Liver (tissue), 8 donors: ENCODE measurements at regions not wholly inside any gene's neighbourhood (a gene's known extent, or its start where the extent isn't known, plus 50 kb on each side); places are given as distances from the start of the nearest gene placed in this dataset.

Experiments used
- DNase-seq: peaks from one replicate; pipeline ENCODE4 v3.0.0-alpha.2; 2017; ENCODE audit warnings: low spot score
- H3K27ac ChIP-seq, 2 donors: one replicate each; pipeline ENCODE4 v1.7.0; 2013; ENCODE audit warnings: inconsistent platforms in 2 of 2, low read length in 2 of 2, control low read depth in 1 of 2, low read depth in 1 of 2, mild to moderate bottlenecking in 1 of 2
- H3K27me3 ChIP-seq, 4 donors: one replicate each; pipeline versions ENCODE4 v1.6.1 to v1.7.0; 2013; ENCODE audit warnings: low read length in 3 of 4, inconsistent platforms in 1 of 4, mild to moderate bottlenecking in 1 of 4, moderate library complexity in 1 of 4; ENCODE audit not compliant: control insufficient read depth in 4 of 4, insufficient read depth in 4 of 4
- H3K36me3 ChIP-seq, 4 donors: one replicate each; pipeline versions ENCODE4 v1.6.1 to v1.7.0; 2013; ENCODE audit warnings: low read length in 3 of 4, mild to moderate bottlenecking in 3 of 4, low read depth in 1 of 4, moderate library complexity in 1 of 4; ENCODE audit not compliant: control insufficient read depth in 4 of 4, insufficient read depth in 3 of 4
- H3K4me1 ChIP-seq, 4 donors: one replicate each; pipeline versions ENCODE4 v1.6.1 to v1.7.0; 2013; ENCODE audit warnings: low read length in 3 of 4, mild to moderate bottlenecking in 3 of 4, moderate library complexity in 1 of 4; ENCODE audit not compliant: control insufficient read depth in 4 of 4, insufficient read depth in 4 of 4
- H3K4me3 ChIP-seq, 3 donors: one replicate each; pipeline versions ENCODE4 v1.6.1 to v1.7.0; 2013; ENCODE audit warnings: low read length in 3 of 3, control low read depth in 1 of 3, low read depth in 1 of 3, mild to moderate bottlenecking in 1 of 3
- H3K9ac ChIP-seq, 2 donors: one replicate each; pipeline ENCODE4 v1.7.0; 2013; ENCODE audit warnings: low read length in 2 of 2, mild to moderate bottlenecking in 2 of 2, moderate library complexity in 2 of 2, control low read depth in 1 of 2, low read depth in 1 of 2
- H3K9me3 ChIP-seq, 4 donors: one replicate each; pipeline versions ENCODE4 v1.6.1 to v1.7.0; 2013; ENCODE audit warnings: low read length in 3 of 4; ENCODE audit not compliant: control insufficient read depth in 4 of 4
- FOXA1 ChIP-seq: IDR thresholded peaks from 2 replicates; pipeline ENCODE4 v1.6.1; 2016; ENCODE audit warnings: antibody characterized with exemption
- FOXA2 ChIP-seq: IDR thresholded peaks from 2 replicates; pipeline ENCODE4 v1.6.1; 2016; ENCODE audit warnings: antibody characterized with exemption
- GABPA ChIP-seq, 2 donors: IDR thresholded peaks in 1 of 2; conservative IDR thresholded peaks in 1 of 2; 2 replicates each; pipeline ENCODE4 v1.6.1; 2016; ENCODE audit warnings: antibody characterized with exemption in 2 of 2, mild to moderate bottlenecking in 1 of 2, moderate library complexity in 1 of 2
- HNF4A ChIP-seq, 2 donors: conservative IDR thresholded peaks; 2 replicates each; pipeline ENCODE4 v1.6.1; 2016; ENCODE audit warnings: antibody characterized with exemption in 2 of 2, mild to moderate bottlenecking in 2 of 2
- HNF4G ChIP-seq: IDR thresholded peaks from 2 replicates; pipeline ENCODE4 v1.6.1; 2016; ENCODE audit warnings: antibody characterized with exemption
- JUND ChIP-seq, 2 donors: IDR thresholded peaks; 2 replicates each; pipeline ENCODE4 v1.6.1; 2016; ENCODE audit warnings: antibody characterized with exemption in 2 of 2
- NR2F2 ChIP-seq: IDR thresholded peaks from 2 replicates; pipeline ENCODE4 v1.6.1; 2016; ENCODE audit warnings: antibody characterized with exemption
- RAD21 ChIP-seq, 2 donors: IDR thresholded peaks; 2 replicates each; pipeline ENCODE4 v1.6.1; 2016; ENCODE audit warnings: antibody characterized with exemption in 2 of 2, mild to moderate bottlenecking in 2 of 2
- REST ChIP-seq: IDR thresholded peaks from 2 replicates; pipeline ENCODE4 v1.6.1; 2016; ENCODE audit warnings: antibody characterized with exemption, mild to moderate bottlenecking
- RXRA ChIP-seq, 2 donors: IDR thresholded peaks; 2 replicates each; pipeline ENCODE4 v1.6.1; 2017 to 2018; ENCODE audit warnings: antibody characterized with exemption in 2 of 2, mild to moderate bottlenecking in 1 of 2
- SP1 ChIP-seq: IDR thresholded peaks from 2 replicates; pipeline ENCODE4 v1.6.1; 2018; ENCODE audit warnings: antibody characterized with exemption, mild to moderate bottlenecking
- TAF1 ChIP-seq: conservative IDR thresholded peaks from 2 replicates; pipeline ENCODE4 v1.6.1; 2016; ENCODE audit warnings: antibody characterized with exemption, mild to moderate bottlenecking
- YY1 ChIP-seq: IDR thresholded peaks from 2 replicates; pipeline ENCODE4 v1.6.1; 2016; ENCODE audit warnings: antibody characterized with exemption, mild to moderate bottlenecking
- ZBTB33 ChIP-seq: IDR thresholded peaks from 2 replicates; pipeline ENCODE4 v1.6.1; 2016; ENCODE audit warnings: antibody characterized with exemption
- WGBS: extraction: QIAGEN DNeasy Blood & Tissue Kit; methylation state at CpG from one replicate; pipeline ENCODE4 v1.1.7; 2013; 5-methylcytosine and 5-hydroxymethylcytosine counted together
- TF ChIP-seq, protein P1 (sequence below): IDR thresholded peaks from 2 replicates; pipeline ENCODE4 v1.6.1; 2016; ENCODE audit warnings: antibody characterized with exemption
- TF ChIP-seq, protein P2 (sequence below): IDR thresholded peaks from 2 replicates; pipeline ENCODE4 v1.6.1; 2016; ENCODE audit warnings: antibody characterized with exemption
- TF ChIP-seq, protein P3 (sequence below): fragments of 150-350 bp; IDR thresholded peaks from 2 replicates; pipeline ENCODE4 v1.5.1; 2017; ENCODE audit warnings: improper control_type of control experiment, low read depth, low read length; ENCODE audit not compliant: missing input control
- donor health status: healthy.
- donor health status: healthy.
- donor health status: healthy.
- donor health status: healthy.
- donor health status: healthy.

- no peak for DNase-seq
- no peak overlapping the region for H3K27ac ChIP-seq
- H3K4me3 ChIP-seq = no peak overlapping the region
- H3K9ac ChIP-seq = no peak overlapping the region
- H3K36me3 ChIP-seq = no peaks in the 10 kb centered on the region
- H3K4me1 ChIP-seq = no peaks in the 10 kb centered on the region
- 77% methylated on average over 1 of the region's 1 CpG for WGBS
- H3K9me3 ChIP-seq = peaks cover 0 to 1% (median 0%) of the 10 kb centered on the region in 4 donors
- TF ChIP-seq, protein P1, sequence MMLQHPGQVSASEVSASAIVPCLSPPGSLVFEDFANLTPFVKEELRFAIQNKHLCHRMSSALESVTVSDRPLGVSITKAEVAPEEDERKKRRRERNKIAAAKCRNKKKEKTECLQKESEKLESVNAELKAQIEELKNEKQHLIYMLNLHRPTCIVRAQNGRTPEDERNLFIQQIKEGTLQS = no peak
- no peak for TF ChIP-seq YY1
- TF ChIP-seq HNF4G = no peak
- TF ChIP-seq REST = no peak
- no peak for TF ChIP-seq JUND (IDR thresholded peaks at IDR 0.05)
- TF ChIP-seq TAF1 = no peak
- TF ChIP-seq HNF4A (conservative IDR thresholded peaks at IDR 0.05) = no peak
- TF ChIP-seq GABPA (IDR thresholded peaks at IDR 0.05 in 1 of 2, conservative IDR thresholded peaks at IDR 0.05 in 1 of 2) = no peak
- TF ChIP-seq ZBTB33 = no peak
- TF ChIP-seq, protein P2, sequence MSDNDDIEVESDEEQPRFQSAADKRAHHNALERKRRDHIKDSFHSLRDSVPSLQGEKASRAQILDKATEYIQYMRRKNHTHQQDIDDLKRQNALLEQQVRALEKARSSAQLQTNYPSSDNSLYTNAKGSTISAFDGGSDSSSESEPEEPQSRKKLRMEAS = no peak
- TF ChIP-seq NR2F2 = no peak
- TF ChIP-seq RXRA (IDR thresholded peaks at IDR 0.05) = no peak
- TF ChIP-seq, protein P3, sequence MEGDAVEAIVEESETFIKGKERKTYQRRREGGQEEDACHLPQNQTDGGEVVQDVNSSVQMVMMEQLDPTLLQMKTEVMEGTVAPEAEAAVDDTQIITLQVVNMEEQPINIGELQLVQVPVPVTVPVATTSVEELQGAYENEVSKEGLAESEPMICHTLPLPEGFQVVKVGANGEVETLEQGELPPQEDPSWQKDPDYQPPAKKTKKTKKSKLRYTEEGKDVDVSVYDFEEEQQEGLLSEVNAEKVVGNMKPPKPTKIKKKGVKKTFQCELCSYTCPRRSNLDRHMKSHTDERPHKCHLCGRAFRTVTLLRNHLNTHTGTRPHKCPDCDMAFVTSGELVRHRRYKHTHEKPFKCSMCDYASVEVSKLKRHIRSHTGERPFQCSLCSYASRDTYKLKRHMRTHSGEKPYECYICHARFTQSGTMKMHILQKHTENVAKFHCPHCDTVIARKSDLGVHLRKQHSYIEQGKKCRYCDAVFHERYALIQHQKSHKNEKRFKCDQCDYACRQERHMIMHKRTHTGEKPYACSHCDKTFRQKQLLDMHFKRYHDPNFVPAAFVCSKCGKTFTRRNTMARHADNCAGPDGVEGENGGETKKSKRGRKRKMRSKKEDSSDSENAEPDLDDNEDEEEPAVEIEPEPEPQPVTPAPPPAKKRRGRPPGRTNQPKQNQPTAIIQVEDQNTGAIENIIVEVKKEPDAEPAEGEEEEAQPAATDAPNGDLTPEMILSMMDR = no peak
- no peaks in the 10 kb centered on the region for H3K27me3 ChIP-seq
These were observed 192.5 kb upstream of the GATB start for GRCh38 chr4:151953312-151953711.

DNA sequence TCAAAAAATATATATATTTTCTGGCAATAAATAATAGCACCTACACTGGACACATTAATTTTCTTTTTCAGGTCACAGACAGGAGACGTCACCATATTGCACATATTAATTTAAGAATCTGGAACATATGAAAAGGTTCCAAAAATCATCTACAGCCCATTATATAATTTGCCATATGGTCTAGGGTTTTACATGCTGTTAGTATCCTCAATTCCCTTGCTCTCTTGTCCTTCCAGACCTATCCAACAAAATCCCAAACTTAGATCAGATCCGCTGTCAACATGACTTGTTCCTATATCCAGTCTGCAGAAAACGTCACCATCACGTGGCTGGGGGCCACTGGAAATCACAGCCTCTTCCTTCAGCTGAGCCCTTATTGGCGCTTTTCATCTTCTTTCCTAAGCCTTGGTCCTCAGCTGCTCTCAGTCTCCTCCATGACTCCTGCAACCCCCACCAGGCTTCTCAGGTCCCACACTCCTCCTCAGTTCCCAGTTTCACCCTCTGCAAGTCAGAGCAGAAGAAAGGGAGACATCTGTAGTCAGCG, 192.0 kb upstream of the GATB start:
- H3K9ac ChIP-seq = no peak overlapping the region
- peaks cover 0 to 1% (median 0%) of the 10 kb centered on the region in 4 donors for H3K9me3 ChIP-seq
- no peaks in the 10 kb centered on the region for H3K36me3 ChIP-seq
- no peak for DNase-seq
- H3K4me3 ChIP-seq = no peak overlapping the region
- 80% methylated on average over 6 of the region's 6 CpGs for WGBS
- H3K4me1 ChIP-seq = no peaks in the 10 kb centered on the region
- no peak for TF ChIP-seq YY1
- TF ChIP-seq, protein P2 = no peak
- TF ChIP-seq JUND (IDR thresholded peaks at IDR 0.05) = no peak
- TF ChIP-seq SP1 = no peak
- TF ChIP-seq ZBTB33 = no peak
- TF ChIP-seq REST = no peak
- TF ChIP-seq FOXA2 = no peak
- TF ChIP-seq GABPA (IDR thresholded peaks at IDR 0.05 in 1 of 2, conservative IDR thresholded peaks at IDR 0.05 in 1 of 2) = no peak
- TF ChIP-seq NR2F2 = no peak
- TF ChIP-seq RAD21 (IDR thresholded peaks at IDR 0.05) = no peak
- TF ChIP-seq FOXA1 = no peak
- no peaks in the 10 kb centered on the region for H3K27me3 ChIP-seq
- no peak overlapping the region for H3K27ac ChIP-seq
